GM18868 (cell line): ENCODE measurements at regions not wholly inside any gene's neighbourhood (a gene's known extent, or its start where the extent isn't known, plus 50 kb on each side); places are given as distances from the start of the nearest gene placed in this dataset.
"Not testable (repeated sequence)": the region's sequence is repeated elsewhere in the genome, so short reads cannot be mapped to it uniquely, and the experiment has no call there.

Source experiments
- ATAC-seq: cut with Tn5 transposase; IDR thresholded peaks from one replicate; pipeline ENCODE4 v1.9.1; 2021; ENCODE audit warnings: mild to moderate bottlenecking, moderate library complexity; ENCODE audit not compliant: unreplicated experiment

DNA sequence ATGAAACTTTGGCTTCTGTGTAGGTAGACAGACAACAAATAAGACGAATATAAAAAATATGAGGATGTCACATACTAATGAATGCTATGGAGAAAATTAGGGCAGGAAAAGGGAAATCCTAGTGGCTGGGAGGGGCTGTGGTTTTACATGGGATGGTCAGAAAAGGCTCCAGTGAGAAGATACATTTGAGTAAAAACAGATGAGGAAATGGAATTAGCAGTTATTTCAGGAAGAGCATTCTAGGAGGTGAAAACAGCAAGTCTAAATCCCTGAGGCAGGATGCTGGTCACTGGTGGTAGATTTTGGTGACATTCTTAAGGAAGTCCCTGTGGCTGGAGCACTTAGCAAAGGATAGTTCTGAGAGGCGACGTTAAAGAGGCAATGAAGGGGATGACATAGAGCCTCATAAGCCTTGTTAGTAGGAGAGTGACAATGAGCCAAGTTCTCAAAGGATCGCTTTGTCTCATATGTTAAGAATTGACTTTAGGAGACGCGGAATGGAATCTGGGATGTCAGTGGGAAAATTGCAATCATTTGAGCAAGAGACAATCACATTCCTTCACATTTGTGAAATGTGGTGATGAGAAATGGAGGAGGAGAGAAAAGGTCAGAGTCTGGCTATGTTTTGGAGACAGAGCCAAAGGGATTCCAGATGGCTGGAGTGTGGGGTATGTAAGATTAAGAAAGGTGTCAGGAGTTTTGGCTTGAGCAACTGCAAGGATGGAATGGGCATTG is 384.7 kb upstream of the FZD8 start:
- no peak for ATAC-seq

DNA sequence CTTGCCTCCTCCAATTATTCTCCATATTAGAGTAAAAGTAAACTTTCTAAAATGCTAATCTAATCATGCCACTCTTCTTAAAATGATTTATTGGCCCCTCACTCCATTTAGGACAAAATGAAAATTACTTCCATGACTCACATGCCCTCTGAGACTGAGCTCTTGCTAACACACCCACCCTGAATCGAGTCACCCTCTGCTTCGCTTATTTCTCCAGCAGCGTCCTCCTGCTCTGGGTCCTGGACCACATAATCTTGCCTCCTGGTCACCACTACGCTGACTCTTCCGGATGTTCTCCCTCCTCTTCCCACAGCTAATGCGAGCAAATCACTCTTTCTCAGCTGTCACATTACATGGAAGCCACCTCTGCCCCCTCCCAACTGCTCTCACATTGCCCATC is 384.0 kb upstream of the FZD8 start:
- ATAC-seq, result no peak

DNA sequence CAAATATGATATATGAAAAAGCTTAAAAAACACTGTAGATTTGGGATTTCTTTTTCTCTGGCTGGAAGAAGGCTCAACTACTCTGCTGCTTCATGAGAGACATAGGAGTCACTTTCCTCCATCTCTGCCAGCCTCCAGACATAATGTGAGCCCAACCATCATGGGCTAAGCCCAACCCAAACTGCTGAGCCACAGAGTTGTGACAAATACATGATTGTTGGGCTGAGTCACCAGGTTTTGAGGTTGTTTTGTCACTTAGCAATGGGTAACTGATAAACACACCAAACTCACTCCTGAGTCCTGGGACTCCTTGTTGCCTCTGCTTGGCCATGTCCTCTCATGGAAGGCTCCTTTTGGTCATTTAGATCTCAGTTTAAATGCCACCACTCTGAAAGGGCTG is 381.8 kb upstream of the FZD8 start:
- no peak for ATAC-seq

DNA sequence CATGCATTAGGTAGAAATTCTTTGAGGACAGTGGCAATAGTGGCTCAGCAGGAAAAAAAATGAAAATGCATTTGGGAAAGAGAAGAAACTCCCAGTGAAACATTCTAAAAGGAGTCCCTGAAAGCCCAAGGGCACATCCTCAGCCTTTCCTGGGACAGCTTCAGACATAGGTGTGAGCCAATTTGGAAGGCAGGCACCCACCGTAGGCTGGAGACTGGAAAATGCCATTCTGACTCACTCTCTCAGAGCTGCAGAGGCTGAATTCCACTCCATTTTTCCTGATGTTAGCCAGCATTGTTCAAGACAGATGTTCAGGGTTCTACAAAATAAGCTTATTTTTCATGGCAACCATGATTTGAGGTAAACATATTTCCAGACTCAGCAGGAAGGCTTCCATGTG is 379.0 kb upstream of the FZD8 start:
- ATAC-seq, result no peak

DNA sequence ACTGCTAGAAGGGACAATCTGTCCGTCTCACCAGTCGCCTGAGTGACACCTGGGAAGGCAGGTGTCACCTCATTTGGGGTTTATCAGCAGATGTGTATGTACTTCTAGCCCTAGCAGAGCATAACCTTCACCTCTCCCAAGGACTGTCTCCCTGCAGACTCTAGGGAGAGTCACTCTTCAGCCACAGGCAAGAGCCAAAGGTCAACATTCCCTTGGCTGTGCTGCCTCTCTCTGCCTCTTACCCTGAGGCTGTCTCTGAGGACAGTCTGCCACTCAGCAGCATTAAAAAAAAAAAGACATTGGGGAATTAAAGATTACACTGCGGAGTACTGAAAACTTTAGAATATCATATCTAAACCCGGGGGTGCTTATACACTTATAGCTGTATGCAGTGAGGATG is 377.7 kb upstream of the FZD8 start:
- ATAC-seq, result no peak

DNA sequence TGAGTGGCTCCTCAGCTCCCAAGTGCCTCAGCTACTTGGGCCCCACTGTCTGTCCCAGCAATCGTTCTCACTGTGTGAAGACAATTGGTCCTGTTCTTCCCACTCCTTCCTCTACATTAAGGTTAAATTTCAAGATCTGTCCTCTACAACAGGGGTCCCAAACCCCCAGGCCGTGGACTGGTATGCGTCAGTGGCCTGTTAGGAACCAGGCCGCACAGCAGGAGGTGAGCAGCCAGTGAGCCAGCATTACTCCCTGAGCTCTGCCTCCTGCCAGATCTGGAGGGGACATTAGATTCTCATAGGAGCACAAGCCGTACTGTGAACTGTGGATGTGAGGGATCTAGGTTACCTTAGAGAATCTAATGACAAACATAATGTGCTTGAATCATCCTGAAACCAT is 376.9 kb upstream of the FZD8 start:
- no peak for ATAC-seq

DNA sequence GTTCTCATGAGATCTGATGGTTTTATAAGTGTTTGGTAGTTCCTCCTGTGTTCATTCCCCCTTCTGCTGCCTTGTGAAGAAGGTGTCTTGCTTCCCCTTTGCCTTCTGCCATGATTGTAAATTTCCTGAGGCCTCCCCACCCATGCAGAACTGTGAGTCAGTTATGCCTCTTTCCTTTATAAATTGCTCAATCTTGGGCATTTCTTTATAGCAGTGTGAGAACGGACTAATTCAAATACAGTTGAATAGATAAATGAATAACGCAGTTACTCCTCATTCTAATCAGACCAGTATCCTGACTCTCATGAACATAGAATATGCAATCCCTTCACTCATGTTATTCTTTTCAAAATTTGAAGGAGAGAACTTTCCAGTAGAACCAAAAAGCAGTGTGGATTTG is 375.0 kb upstream of the FZD8 start:
- ATAC-seq, result no peak

DNA sequence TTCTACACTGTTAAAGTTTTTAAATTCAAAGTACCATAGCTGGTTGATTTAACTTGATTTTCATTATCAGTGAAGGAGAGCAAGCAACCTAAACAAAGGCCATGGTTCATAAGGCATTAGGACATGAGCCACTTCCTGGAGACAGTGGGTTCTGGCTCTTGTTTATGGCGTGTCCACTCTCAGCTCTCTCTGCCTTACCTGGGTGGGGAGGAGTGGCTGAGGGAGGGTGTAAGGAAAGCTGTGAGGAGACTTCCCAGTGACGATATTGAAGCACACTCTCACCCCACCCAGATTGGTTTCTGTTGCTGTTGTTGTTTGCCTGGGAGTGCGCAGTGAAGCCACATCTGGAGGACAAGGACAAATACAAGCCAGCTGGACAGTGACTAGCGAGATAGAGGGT is 365.3 kb upstream of the FZD8 start:
- ATAC-seq, result no peak

DNA sequence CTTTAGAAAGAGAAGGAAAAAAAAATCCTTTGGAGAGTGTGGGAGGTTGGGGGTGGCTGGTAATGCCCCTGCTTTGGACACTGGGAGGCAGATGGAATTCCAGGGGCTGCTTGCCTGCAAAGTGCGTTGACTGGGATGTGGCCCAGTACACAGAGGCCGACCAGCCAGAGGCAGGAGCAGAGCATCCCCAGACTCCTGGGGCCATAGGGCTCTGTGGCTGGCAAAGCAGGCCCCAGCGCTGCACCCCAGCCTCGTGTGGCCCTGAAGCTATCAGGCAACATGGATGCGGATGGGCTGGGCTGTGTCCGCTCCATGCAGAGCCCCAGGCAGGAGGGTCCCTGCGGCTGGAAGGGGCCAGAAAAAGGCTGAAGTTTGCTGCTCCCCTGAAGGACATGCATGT is 361.6 kb upstream of the FZD8 start:
- no peak for ATAC-seq

DNA sequence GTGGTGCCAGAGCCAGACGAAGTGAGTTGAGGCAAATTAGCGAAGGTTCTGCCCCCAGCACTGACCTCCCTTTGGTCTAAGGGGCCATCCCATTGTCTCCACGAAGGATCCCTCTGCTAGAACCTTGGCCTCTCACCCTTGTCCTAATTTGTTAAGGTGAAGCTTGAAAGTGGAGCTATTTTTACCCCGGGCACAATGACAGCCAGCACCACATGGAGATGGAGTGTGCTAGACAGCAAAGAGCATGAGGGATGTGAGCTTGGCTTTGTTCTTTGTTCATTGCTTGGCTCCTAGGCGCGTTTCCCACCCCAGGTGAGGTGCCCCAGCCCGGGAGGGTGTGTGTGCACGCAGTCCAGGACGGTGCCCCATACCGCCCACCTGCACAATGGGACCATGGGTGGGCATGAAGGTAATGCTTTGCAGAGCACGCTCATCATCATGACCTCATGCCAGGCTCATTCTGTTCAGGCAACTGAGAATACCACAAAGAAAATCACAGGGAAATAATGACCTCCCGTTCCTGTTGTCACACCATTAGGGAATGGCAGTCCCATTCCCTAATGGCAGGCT is 361.0 kb upstream of the FZD8 start:
- no peak for ATAC-seq

DNA sequence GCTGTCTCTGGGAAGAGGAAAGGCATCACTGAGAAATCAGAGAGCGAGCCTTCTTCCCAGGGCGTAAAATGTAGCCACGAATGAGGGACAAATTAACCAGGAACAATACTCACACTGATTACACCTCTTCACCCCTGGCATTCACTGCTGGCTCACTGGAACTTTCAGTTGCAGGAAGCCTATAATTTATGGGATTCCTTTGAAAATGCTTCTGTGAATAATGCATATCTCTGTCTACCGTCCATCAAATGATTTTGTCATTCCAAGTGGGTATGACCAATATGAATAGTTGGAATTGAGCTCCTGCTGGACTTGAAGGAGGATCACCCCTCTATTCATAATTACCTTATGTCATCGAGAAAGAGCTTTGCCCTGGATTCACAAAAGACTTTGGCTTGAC is 360.3 kb upstream of the FZD8 start:
- ATAC-seq, result no peak

DNA sequence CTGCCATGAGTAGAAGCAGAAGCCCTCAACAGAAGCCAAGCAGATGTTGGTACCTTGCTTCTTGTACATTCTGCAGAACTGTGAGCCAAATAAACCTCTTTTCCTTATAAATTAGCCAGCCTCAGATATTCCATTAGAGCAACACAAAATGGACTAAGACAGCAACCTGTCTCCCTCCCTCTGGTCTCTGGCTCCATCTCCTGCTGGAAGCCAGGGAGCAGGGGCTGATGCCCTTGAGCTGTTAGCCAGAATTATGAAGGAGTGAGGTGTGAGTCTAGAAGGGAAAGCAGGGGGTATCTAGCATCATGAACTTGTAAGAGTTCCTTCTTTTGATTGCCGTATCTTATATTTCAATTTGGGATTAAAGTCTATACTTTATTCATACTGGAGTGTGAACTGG is 358.7 kb upstream of the FZD8 start:
- not testable (repeated sequence) for ATAC-seq

DNA sequence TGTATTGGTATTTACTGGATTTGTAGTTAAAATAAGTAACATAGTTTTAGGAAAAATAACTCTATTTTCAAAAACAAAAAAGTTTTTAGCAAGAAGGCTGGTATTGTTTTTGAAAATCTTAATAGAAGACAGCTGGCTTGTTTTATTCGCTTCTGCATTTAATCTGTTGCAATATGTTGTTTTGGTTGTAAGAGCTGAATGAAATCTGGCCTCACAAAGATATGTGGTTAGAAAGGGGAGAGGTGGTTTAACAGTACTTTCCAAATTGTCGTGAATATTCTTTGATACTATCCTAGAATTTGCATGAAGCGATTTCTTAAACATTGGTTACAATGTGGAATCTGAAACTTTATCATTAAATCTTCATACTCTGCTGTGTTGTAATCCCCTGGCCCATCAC is 355.9 kb upstream of the FZD8 start:
- no peak for ATAC-seq

DNA sequence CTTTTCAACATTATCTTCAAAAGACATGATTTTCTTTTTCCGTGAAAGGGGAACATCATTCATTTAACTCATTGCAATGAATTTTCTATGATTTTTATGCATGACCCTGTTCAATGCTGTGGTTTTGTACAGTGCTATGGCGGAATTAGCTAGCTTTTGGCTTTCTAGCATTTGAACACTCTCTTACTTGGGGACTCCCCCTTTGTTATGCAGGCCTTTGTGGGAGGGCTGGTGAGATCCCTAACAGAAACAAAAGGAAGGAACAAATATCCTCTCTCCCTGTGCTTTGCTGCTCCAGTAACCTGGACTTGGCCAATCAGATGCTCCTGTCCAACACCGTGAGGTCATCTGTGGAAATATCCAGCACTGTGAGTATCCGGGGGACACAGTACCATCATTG is 353.4 kb upstream of the FZD8 start:
- ATAC-seq, result no peak

DNA sequence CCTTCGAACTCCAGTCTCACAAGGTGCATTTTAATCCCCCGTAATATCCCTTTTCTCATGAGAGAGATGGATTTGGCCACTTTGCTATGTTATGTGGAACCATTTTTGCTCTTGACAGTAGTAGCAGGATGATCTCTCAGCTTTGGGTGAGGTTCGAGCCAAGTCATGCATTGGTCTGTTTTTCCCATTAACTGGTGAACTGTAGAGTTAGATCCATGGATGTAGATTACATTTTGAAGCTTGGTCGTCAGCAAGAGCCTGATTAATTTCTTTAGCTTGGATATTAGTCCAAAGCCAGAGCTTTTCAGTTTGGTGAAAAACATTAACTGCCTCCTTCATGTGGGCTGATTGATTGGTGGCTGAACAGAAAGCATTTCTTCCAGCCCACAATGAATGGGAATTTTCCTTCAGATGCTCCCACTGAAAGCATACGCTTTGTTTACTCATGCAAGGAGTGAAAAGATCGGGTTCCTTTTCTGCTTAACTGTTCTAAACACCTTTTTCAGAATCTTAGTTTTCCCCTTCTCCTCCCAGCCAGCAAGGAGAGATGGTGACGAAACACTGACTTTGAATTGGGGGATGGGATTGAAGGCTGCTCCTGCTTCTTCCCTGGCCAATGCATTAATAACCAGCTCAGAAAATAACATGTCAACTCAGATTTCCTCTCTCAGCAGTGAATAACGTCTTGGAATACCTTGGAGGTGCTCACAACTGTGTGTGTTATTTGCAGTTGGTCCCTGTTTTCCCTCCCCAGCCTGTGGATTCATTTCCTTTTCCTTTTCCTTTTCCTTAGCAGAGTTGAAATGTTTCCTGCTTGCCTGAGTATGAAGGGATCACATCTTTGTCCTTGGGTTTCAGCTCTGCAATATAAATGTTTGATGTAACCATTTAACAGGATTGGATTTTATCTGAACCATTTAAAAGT is 351.8 kb upstream of the FZD8 start:
- no peak for ATAC-seq

DNA sequence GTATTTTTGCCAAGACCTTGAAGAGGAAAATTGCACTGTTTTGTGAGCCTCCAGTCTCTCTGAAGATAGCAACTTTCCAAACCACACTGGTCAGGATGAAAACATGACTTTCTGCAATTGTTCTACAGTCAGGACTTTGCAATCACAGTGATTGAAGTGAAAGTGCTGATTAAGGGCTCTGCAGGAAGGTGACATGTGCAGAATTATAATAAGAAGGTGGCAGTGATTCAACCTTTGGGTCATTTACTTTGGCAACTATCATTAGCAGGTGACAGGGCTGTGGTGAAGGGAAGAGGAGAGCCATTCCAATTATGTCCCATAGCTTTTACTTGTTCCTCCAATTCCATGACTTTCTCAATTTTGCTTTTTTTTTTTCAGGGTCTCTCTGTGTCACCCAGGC is 350.0 kb upstream of the FZD8 start:
- no peak for ATAC-seq

DNA sequence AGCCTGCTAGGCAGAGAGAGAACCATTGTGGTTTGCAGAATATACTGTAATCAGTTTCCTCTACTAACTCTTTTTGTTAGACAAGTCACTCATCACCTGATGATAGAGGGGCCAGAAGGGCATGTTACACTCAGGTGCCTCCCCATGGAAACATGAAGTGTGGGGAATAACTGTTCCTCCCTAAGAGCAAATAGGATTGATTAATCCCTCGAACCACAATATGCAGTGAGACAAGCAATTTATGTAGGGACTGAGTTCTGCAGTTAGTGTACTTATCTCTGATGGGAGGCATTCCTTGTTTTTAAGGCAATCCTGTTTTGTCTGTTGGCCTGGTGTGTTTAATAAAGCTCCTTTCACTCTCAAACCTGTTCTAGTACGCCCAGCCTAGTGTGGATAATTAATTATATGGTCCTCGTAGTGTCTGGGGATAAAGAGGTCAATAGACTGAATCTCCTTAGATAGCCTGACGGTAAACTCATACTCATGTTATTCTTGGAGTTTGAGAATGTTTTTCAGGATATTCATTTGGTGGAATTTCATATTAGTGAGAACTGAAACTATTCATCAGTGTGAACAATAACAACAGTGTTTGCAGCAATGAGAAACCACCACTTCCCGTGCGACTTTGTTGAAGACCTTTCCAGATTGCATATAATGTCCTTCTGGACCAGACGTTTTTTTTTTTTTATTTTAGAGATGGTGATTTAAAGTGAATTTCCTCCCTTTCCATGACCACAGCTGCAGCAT is 344.8 kb upstream of the FZD8 start:
- ATAC-seq, result no peak

DNA sequence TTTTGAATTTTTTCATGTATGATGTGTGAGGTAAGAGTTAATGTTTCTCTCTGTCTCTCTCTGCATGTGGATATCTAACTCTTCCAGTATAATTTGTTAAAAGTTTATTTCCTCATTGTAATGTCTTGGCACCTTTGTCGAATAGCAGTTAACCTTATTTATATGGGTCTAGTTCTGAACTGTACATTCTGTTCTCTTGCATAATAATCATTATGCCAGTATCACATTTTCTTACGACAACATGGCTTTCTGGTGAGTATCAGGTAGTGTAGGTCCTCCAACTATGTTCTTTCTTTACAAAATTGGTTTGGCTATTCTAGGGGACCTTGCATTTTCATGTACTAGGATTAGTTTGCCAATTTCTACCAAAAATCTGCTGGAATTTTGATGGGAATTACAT is 337.0 kb upstream of the FZD8 start:
- no peak for ATAC-seq

DNA sequence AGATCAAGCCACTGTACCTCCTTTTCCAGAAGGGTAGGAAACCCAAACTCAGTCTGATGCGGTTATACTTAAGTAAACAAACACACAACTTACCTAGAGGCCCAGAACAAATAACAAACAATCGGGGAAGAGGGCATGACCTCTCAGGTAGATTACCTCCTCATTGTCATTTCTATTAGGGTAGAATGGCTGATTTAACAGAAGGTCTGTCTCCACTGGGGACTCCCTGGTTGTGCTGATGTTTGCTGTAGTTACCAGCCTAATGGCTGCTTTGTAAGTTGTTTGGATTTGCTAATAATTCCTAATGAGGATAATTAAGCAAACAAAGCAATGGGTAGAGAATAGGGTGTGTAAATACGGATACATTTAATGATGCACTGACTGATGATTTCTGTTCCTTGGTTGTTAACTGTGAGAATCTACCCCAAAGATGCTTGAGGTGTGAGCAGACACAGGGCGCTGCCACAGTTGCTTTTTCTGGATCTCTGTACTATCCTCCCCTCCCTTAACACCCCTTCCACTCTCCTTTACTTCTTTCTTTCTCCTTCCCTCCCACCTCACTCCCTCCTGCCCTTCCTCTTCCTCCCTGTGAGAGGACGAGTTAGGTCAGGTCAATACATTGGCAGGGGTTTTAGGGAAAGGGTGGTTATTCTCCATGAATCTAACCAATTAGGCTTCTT is 332.0 kb upstream of the FZD8 start:
- ATAC-seq, result not testable (repeated sequence)

DNA sequence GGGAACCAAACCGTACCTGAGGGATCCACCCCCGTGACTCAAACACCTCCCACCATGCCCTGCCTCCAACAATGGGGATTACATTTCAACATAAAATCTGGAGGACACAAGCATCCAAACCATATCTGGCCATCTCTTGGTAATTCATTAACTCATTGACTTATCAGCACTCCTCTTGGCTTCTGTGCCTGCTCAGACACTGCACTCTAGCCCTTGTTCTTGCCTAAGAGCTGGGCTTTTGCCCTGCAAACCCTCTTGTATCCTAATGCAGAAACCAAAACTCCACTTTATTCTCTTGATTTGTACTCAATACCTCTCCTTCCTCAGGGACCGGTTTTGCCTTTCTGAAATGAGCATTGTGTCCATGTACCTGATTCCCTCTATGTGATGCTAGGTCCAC is 330.2 kb upstream of the FZD8 start:
- no peak for ATAC-seq

DNA sequence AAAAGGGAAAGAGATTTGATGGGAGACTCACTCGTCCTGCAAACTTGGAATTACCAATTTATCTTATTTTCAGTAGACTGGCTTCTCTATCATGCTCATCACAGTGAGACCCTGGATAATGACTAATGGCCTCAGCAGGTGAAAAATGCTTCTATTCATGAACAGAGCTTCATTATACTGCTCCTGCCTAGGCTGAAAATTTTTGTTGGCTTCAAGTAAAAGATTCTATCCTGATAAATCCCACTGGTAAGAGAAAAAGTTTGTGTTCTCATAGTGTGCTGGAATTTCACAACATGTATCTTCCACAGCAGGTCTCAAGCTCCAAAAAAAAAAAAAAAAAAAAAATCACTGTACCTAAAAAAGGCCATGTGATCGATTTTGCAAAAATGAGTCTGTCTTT is 329.3 kb upstream of the FZD8 start:
- no peak for ATAC-seq
